HUES48 (cell line): ENCODE measurements at regions not wholly inside any gene's neighbourhood (a gene's known extent, or its start where the extent isn't known, plus 50 kb on each side); places are given as distances from the start of the nearest gene placed in this dataset.

Experiments
- H3K27ac ChIP-seq: one replicate; pipeline ENCODE4 v1.7.0; 2013; ENCODE audit warnings: low read depth, low read length, inconsistent platforms
- H3K27me3 ChIP-seq: 2 replicates; pipeline ENCODE4 v1.6.1; 2013; ENCODE audit warnings: mild to moderate bottlenecking, low read length; ENCODE audit not compliant: control insufficient read depth, insufficient read depth
- H3K36me3 ChIP-seq: 2 replicates; pipeline ENCODE4 v1.6.1; 2013; ENCODE audit warnings: low read length; ENCODE audit not compliant: control insufficient read depth, insufficient read depth
- H3K4me1 ChIP-seq: 2 replicates; pipeline ENCODE4 v1.6.1; 2013; ENCODE audit warnings: mild to moderate bottlenecking, low read length; ENCODE audit not compliant: control insufficient read depth, insufficient read depth
- H3K4me3 ChIP-seq: 2 replicates; pipeline ENCODE4 v1.5.1; 2013; ENCODE audit warnings: mild to moderate bottlenecking, low read depth, low read length
- H3K9ac ChIP-seq: 2 replicates; pipeline ENCODE4 v1.6.1; 2013; ENCODE audit warnings: mild to moderate bottlenecking, low read depth, low read length, moderate library complexity
- H3K9me3 ChIP-seq: 2 replicates; pipeline ENCODE4 v1.6.1; 2013; ENCODE audit warnings: low read length; ENCODE audit not compliant: control insufficient read depth, insufficient read depth

DNA sequence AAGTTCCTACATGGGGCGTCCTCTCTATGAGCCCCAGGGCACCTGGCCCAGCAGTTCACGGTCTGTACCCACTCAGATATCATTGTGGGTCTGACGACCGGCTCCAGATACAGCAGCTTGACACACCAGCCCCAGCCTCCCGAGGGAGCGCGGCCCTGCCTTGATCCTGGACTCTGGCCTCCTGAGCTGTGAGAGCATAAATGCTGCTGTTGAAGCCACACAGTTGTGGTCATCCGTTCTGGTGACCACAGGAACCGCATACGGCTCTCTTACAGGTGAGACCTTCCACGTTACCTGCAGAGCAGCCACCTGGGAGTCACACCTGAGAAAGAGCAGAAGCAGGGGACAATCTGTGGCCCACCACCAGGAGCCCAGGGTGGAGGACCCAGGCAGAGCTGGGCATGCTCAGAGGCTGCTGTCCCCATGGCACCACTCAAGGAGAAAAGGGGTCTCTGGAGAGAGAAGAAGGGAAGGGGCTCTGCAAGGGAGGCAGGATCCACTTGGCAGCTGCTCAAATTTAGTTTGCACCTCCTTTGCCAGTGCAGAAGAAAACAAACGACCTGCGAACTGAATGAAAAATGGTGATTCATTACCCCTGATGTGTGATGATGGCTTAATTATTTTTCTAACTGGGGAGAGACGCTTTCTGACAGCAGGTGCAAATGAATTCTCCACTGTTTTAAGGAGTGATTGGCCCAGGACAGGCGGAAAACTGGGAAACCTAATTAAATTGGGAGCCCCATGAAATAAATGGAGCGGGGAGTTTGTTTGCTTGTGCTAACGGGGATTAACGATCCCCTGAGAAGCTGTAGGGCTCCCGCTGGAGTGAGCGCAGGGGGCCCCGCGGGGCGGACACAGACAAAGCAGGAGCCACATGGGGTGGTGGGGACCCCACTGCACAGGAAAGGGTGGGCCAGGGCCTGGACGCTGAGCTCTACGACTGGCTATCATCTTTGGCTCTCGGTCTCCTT, 208.9 kb downstream of the RBFOX3 start:
- peaks cover 28% of the 10 kb centered on the region for H3K27me3 ChIP-seq

DNA sequence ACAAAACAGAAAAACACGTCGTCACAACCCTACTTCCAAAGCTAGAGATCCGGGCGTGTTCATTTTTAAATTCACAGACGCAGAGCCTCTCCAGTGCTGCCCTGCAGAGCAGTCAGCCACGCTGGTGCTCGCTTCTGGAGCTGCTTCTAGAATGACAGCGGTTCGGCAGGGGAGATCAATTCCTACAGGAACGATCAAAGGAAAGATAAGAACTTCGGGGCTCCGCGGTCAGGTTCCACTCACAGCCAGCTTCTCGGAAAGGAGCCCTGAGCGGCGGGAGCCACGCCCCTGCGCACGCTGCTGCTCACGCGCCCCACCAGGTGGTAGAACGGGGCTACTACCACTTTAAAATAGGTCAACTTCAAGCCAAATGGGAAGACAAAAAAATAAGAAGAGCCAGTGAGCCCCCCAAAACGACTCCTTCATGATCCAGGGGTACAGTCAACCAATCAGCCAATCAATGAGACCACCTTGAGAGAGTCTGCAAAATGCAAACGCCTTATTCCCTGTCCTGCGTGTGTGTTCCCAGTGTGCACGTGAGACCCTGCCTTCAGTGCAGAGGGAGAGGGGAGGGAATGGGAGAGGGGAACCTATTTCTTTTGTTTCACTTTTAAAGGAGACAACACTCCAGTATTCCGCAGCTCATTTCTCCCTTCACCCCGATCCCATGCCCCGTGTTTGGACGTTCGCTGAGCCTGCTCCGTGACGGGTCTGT, 209.7 kb downstream of the RBFOX3 start:
- H3K4me3 ChIP-seq = peak overlapping the region; percentile 53

More for the DNA sequence above, 208.9 kb downstream of the RBFOX3 start:
- Histone ChIP-seq H3K36me3 (no peaks in the 10 kb centered on the region), H3K9ac (no peak overlapping the region), H3K9me3 (no peaks in the 10 kb centered on the region), H3K4me1 (no peaks in the 10 kb centered on the region; the same call in 1 of the 2 replicates), H3K4me3 (peak overlapping the region; percentile 53), H3K27ac (no peak overlapping the region)

DNA sequence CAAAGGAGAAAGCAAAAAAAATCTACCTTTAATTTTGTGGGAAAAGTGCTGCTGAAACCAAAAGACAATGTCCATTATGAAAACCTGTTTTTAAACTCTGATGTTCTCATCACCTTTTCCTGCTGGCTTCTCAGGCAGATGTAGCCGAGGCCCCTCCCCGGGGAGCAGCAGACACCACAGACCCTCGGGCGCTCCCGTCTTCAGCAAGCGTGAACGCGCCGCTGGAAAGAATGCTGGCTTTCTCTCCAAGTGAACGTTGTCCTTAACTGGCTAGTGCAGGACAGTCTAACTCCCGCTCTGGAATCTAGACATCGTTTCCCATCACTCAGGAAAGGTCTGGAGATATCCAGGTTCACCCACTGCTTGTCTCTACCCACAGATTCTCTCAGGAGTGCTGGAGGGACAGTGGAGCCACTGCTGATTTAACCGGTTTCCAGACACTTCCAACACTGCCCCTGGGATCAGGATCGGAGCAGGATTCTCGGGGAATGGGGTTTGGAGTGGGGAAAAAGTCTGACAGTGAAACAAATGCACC, 211.2 kb downstream of the RBFOX3 start:
- H3K27ac ChIP-seq = no peak overlapping the region
- peaks cover 28% of the 10 kb centered on the region for H3K27me3 ChIP-seq
- H3K9me3 ChIP-seq = no peaks in the 10 kb centered on the region
- H3K36me3 ChIP-seq = no peaks in the 10 kb centered on the region
- H3K4me3 ChIP-seq = no peak overlapping the region
- no peaks in the 10 kb centered on the region; the same call in 1 of the 2 replicates for H3K4me1 ChIP-seq
- H3K9ac ChIP-seq = no peak overlapping the region

More for the DNA sequence above, 209.7 kb downstream of the RBFOX3 start:
- H3K27ac ChIP-seq = no peak overlapping the region
- H3K27me3 ChIP-seq = peaks cover 28% of the 10 kb centered on the region
- no peaks in the 10 kb centered on the region for H3K36me3 ChIP-seq
- H3K9me3 ChIP-seq = no peaks in the 10 kb centered on the region
- H3K4me1 ChIP-seq = no peaks in the 10 kb centered on the region; the same call in 1 of the 2 replicates
- no peak overlapping the region for H3K9ac ChIP-seq

DNA sequence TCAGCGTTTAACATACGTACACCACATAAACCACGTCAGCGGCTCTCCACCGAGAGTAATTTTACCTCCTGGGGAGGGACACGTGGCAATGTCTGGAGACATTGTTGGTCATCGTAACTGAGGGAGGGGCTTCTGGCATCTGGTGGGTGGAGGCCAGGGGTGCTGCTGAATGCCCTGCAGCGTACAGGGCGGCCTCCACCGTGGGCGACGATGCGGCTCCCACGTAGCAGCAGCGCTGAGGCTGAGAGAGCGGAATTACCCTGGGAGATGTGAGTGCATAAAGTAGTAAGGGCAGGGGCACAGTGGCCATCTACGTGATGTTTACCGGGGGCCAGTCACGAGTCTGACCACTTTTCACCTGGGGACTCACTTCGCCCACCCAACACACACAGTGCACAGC, 212.4 kb downstream of the RBFOX3 start:
- H3K9ac ChIP-seq = no peak overlapping the region
- no peaks in the 10 kb centered on the region for H3K36me3 ChIP-seq
- H3K27me3 ChIP-seq = peaks cover 28% of the 10 kb centered on the region
- H3K4me1 ChIP-seq = no peaks in the 10 kb centered on the region; the same call in 1 of the 2 replicates
- H3K9me3 ChIP-seq = no peaks in the 10 kb centered on the region
- H3K27ac ChIP-seq = no peak overlapping the region
- H3K4me3 ChIP-seq = no peak overlapping the region

DNA sequence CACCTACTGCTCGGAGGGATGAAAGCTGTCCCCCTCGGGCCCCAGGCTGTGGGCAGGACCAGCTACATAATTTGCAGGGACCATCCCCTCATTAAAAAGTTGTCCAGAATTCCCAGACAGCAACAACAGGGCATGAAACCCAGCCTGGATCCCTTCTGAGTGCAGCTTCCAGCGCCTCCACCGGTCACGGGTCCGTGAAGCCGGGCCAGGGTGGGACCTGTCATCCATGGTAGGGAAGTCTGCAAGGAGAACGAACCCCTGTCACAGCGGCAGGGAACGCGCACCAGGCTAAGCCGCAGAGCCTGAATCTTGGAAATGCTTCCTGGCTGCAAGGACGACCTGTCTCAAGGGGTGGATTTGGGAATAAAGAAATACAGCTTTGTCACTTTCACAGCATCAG, 214.2 kb downstream of the RBFOX3 start:
- H3K9ac ChIP-seq = no peak overlapping the region
- no peaks in the 10 kb centered on the region for H3K9me3 ChIP-seq
- no peak overlapping the region for H3K27ac ChIP-seq
- no peak overlapping the region for H3K4me3 ChIP-seq
- H3K4me1 ChIP-seq = no peaks in the 10 kb centered on the region; the same call in 1 of the 2 replicates
- H3K27me3 ChIP-seq = peaks cover 32% of the 10 kb centered on the region
- H3K36me3 ChIP-seq = no peaks in the 10 kb centered on the region

DNA sequence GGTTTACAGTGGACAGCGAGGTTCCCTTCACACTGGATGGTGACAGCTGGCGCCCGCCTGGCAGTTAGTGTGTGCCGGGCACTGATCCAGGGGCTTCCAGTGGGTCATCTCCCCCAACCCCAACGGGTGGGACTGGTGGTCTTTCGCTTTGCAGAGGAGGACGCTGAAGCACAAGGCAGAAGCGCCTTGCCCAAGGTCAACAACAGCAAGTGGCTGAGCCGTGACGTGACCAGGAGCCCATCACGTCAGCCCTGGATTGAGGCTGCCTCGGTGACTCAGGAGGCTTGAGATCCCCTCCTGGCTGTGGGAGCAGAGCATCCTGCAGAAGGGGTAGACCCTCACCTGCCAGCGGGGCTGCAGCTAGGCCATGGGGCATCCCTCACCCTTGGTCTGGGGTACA, 215.3 kb downstream of the RBFOX3 start:
- peaks cover 24% of the 10 kb centered on the region for H3K27me3 ChIP-seq
- no peak overlapping the region for H3K9ac ChIP-seq
- no peaks in the 10 kb centered on the region for H3K9me3 ChIP-seq
- no peaks in the 10 kb centered on the region for H3K4me1 ChIP-seq
- H3K36me3 ChIP-seq = no peaks in the 10 kb centered on the region
- H3K4me3 ChIP-seq = no peak overlapping the region
- H3K27ac ChIP-seq = no peak overlapping the region

DNA sequence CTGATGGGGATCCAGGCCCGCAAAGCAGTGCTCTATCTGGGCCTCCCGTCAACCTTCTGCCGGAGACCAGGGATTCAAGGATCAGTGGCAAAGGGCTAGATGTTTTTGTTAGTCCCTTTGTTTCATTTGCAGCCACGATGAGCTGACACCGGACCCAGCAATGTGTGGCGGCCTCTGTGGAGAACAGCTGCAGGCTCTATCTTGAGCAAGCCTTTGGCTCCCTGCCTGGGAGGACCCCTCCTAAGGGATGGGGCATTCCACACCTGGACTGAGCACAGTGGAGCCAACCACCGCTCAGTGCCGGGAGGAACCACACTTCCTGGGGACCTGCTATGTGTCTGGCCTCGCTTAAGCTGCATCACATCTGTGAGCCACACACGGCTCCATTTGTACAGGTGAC, 215.8 kb downstream of the RBFOX3 start:
- Histone ChIP-seq H3K9me3 (no peaks in the 10 kb centered on the region), H3K9ac (no peak overlapping the region), H3K4me1 (no peaks in the 10 kb centered on the region), H3K4me3 (no peak overlapping the region), H3K36me3 (no peaks in the 10 kb centered on the region), H3K27me3 (peaks cover 19% of the 10 kb centered on the region), H3K27ac (no peak overlapping the region)

DNA sequence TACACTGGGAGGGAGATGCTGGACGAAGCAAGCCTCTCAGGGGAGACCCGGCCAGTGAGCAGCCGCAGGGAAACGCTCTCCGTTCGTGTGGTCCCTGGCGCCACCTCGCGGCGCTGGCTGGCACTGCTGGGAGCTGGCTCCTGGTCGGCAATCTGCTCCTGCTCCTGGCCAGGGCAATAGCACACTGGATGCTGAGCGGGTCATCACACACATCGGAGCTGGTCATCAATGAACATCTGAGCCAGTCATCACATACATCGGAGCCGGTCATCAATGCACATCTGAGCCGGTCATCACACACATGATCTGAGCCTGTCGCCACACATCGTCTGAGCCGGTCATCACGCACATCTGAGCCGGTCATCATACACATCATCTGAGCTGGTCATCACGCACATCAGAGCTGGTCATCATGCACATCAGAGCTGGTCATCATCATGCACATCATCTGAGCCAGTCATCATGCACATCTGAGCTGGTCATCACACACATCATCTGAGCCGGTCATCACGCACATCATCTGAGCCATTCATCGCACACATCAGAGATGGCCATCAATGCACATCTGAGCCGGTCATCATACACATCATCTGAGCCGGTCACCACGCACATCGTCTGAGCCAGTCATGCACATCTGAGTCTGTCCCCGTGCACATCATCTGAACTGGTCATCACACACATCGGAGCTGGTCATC, 217.3 kb downstream of the RBFOX3 start:
- Histone ChIP-seq H3K27ac (no peak overlapping the region), H3K4me1 (no peaks in the 10 kb centered on the region), H3K9me3 (no peaks in the 10 kb centered on the region), H3K27me3 (peaks cover 14% of the 10 kb centered on the region), H3K9ac (no peak overlapping the region), H3K4me3 (no peak overlapping the region), H3K36me3 (no peaks in the 10 kb centered on the region)

DNA sequence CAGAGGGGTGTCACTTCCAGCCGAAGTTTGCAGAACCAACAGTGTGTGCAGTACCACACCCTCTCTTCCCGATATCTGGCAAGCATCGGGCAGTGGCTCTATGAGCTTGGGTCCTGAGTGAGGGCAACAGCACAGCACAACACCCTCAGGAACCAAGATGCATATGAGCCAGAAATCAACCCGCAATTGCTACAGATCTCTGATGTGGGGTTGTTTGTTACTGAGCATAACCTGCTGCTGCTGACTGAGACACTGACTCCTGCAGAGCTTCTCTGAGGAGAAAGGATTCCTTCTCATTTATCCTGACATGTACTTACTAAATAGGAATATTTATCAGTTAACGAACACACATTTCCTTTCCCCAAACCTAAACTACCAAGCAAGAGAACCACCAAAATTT, 218.3 kb downstream of the RBFOX3 start:
- no peaks in the 10 kb centered on the region for H3K4me1 ChIP-seq
- no peaks in the 10 kb centered on the region for H3K36me3 ChIP-seq
- H3K27me3 ChIP-seq = peaks cover 14% of the 10 kb centered on the region
- H3K27ac ChIP-seq = no peak overlapping the region
- H3K4me3 ChIP-seq = no peak overlapping the region
- no peak overlapping the region for H3K9ac ChIP-seq
- no peaks in the 10 kb centered on the region for H3K9me3 ChIP-seq

DNA sequence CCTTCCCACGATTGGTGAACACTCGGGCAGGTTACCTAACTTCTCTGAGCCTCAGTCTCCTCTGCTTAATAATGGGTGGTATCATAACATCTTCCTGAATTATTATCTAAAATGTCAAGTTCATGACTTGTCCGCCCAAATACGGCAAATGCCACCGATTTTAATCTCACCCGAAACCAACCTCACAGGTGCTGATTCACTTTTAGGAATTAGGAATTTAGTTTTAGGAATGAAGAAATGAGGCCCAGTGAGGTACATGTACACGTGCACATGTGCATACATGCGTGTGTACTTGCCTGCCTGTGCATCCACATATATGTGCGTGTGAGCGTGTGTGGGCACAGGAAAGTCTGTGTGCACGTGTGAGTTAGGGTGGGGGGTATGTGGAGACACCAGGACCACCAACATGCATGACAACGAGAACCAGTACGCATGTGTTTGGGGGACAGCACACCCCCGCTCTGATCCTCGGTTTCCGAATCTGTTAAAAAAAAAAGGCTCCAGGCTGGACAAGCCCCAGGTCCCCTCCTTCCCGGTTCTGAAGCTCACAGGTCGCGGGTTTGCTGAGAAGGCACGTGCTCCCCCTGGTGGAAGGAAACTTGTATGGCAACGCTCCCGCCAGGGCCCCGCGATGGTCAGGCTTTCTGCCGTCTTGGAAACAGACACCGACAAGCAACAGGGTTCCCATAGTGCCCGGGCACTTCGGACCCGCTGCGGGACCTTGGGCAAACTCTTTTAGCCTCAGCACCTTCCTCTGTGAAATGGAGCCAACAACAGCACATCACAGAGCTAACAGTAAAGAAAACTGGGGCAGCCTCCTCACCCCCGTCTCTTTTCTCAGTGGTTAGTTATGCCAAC, 219.2 kb downstream of the RBFOX3 start:
- Histone ChIP-seq H3K36me3 (no peaks in the 10 kb centered on the region), H3K27ac (no peak overlapping the region), H3K4me1 (no peaks in the 10 kb centered on the region), H3K9ac (no peak overlapping the region), H3K9me3 (no peaks in the 10 kb centered on the region), H3K27me3 (peaks cover 14% of the 10 kb centered on the region), H3K4me3 (no peak overlapping the region)
